ENCODE measurements at regions not wholly inside any gene's neighbourhood (a gene's known extent, or its start where the extent isn't known, plus 50 kb on each side); places are given as distances from the start of the nearest gene placed in this dataset.

GRCh38 chr1:189500778-189501177 is 976.9 kb downstream of the BRINP3 start:
- TF ChIP-seq CTCF (IDR thresholded peaks at IDR 0.05) (no peak), POLR2A (IDR thresholded peaks at IDR 0.05) (no peak)

All from esophagus squamous epithelium (tissue), 4 donors.